ENCODE measurements at regions not wholly inside any gene's neighbourhood (a gene's known extent, or its start where the extent isn't known, plus 50 kb on each side); places are given as distances from the start of the nearest gene placed in this dataset.

GRCh38 chr1:30087465-30087864 lies 635.9 kb downstream of the MATN1 start:
- TF ChIP-seq RARB (CRISPR knock-in tag; IDR thresholded peaks at IDR 0.05), result no peak
- TF ChIP-seq ZFP3 (CRISPR knock-in tag; IDR thresholded peaks at IDR 0.05), result no peak
- no peak for TF ChIP-seq OSR1 (CRISPR knock-in tag; IDR thresholded peaks at IDR 0.05)
- TF ChIP-seq GLIS3 (CRISPR knock-in tag; IDR thresholded peaks at IDR 0.05), result no peak
- TF ChIP-seq ISL1 (CRISPR knock-in tag; IDR thresholded peaks at IDR 0.05), result no peak
- TF ChIP-seq PATZ1 (CRISPR knock-in tag; IDR thresholded peaks at IDR 0.05; ENCODE audit: borderline replicate concordance), result no peak
- TF ChIP-seq SNAI2 (CRISPR knock-in tag; IDR thresholded peaks at IDR 0.05), result no peak
- no peak for TF ChIP-seq TOX (CRISPR knock-in tag; IDR thresholded peaks at IDR 0.05; ENCODE audit: borderline replicate concordance)
- no peak for TF ChIP-seq CSDC2 (CRISPR knock-in tag; IDR thresholded peaks at IDR 0.05)
- no peak for TF ChIP-seq ZNF565 (CRISPR knock-in tag; conservative IDR thresholded peaks at IDR 0.05; ENCODE audit: low read depth)
- TF ChIP-seq CREB5 (CRISPR knock-in tag; IDR thresholded peaks at IDR 0.05; ENCODE audit: low read depth), result no peak
- no peak for TF ChIP-seq ZNF70 (CRISPR knock-in tag; IDR thresholded peaks at IDR 0.05)
- no peak for TF ChIP-seq ZFP30 (CRISPR knock-in tag; IDR thresholded peaks at IDR 0.05)
- no peak for TF ChIP-seq BACH2 (CRISPR knock-in tag; IDR thresholded peaks at IDR 0.05; ENCODE audit: borderline replicate concordance)
- TF ChIP-seq ESRRG (CRISPR knock-in tag; IDR thresholded peaks at IDR 0.05), result no peak
- TF ChIP-seq POU6F1 (CRISPR knock-in tag; IDR thresholded peaks at IDR 0.05; ENCODE audit: borderline replicate concordance, low read depth), result no peak
- no peak for ATAC-seq

GRCh38 chr1:30085811-30086770 lies 637.3 kb downstream of the MATN1 start:
- TF ChIP-seq ESRRG (CRISPR knock-in tag; IDR thresholded peaks at IDR 0.05), result no peak
- no peak for TF ChIP-seq ZNF70 (CRISPR knock-in tag; IDR thresholded peaks at IDR 0.05)
- ATAC-seq, result peak; percentile 73

- no peak for TF ChIP-seq ISL1 (CRISPR knock-in tag; IDR thresholded peaks at IDR 0.05)
- no peak for ATAC-seq
These were observed 638.3 kb downstream of the MATN1 start for GRCh38 chr1:30084909-30085571.

- ATAC-seq, result peak; percentile 71
- TF ChIP-seq ISL1 (CRISPR knock-in tag; IDR thresholded peaks at IDR 0.05) (0 out of 2 replicates have a peak, but pooled peaks have one; percentile 36), ZFP3 (CRISPR knock-in tag; IDR thresholded peaks at IDR 0.05) (peak; percentile 24; the same call in 1 of the 2 replicates), TSHZ2 (CRISPR knock-in tag; IDR thresholded peaks at IDR 0.05) (0 out of 2 replicates have a peak, but pooled peaks have one; percentile 26), CSRNP3 (CRISPR knock-in tag; IDR thresholded peaks at IDR 0.05) (no peak), CSDC2 (CRISPR knock-in tag; IDR thresholded peaks at IDR 0.05) (0 out of 2 replicates have a peak, but pooled peaks have one; percentile 10)
These were observed 639.5 kb downstream of the MATN1 start for GRCh38 chr1:30083800-30084464.
